GM12891 (cell line): ENCODE measurements at regions not wholly inside any gene's neighbourhood (a gene's known extent, or its start where the extent isn't known, plus 50 kb on each side); places are given as distances from the start of the nearest gene placed in this dataset.
A peak's percentile ranks its signal among the peaks of the same experiment; 100 is the strongest.

Experiments used
- DNase-seq: peaks from one replicate; pipeline ENCODE4 v3.0.0; 2011; ENCODE audit warnings: low spot score; ENCODE audit not compliant: insufficient read length
- FAIRE-seq: peaks from 2 replicates; lab custom pipeline; 2011; peaks lifted over from hg19 to GRCh38; lab: Jason Lieb, UNC
- PAX5 ChIP-seq: IDR thresholded peaks from 2 replicates; pipeline ENCODE4 v1.6.1; 2011; ENCODE audit warnings: low read length, moderate library complexity, mild to moderate bottlenecking; ENCODE audit not compliant: insufficient read depth, severe bottlenecking
- POLR2A ChIP-seq: IDR thresholded peaks from 2 replicates; pipeline ENCODE4 v1.6.1; 2011; ENCODE audit warnings: low read depth, low read length, control low read depth
- POLR2AphosphoS5 ChIP-seq: IDR thresholded peaks from 2 replicates; pipeline ENCODE4 v1.6.1; 2011; ENCODE audit warnings: low read depth, low read length, control low read depth
- POU2F2 ChIP-seq: IDR thresholded peaks from 2 replicates; pipeline ENCODE4 v1.6.1; 2011; ENCODE audit warnings: low read depth, mild to moderate bottlenecking, control low read depth, low read length, moderate library complexity
- SPI1 ChIP-seq: IDR thresholded peaks from 2 replicates; pipeline ENCODE4 v1.6.1; 2011; ENCODE audit warnings: low read depth, low read length, control low read depth
- TAF1 ChIP-seq: IDR thresholded peaks from 2 replicates; pipeline ENCODE4 v1.6.1; 2011; ENCODE audit warnings: low read depth, low read length, control low read depth

GRCh38 chr15:35925275-35926006, 379.5 kb upstream of the DPH6 start:
- DNase-seq (no peak), FAIRE-seq (no peak)
- TF ChIP-seq SPI1, result no peak
- no peak for TF ChIP-seq PAX5
- TF ChIP-seq POU2F2, result no peak
- TF ChIP-seq POLR2A, result no peak
- TF ChIP-seq TAF1, result no peak
- TF ChIP-seq POLR2AphosphoS5, result no peak

DNA sequence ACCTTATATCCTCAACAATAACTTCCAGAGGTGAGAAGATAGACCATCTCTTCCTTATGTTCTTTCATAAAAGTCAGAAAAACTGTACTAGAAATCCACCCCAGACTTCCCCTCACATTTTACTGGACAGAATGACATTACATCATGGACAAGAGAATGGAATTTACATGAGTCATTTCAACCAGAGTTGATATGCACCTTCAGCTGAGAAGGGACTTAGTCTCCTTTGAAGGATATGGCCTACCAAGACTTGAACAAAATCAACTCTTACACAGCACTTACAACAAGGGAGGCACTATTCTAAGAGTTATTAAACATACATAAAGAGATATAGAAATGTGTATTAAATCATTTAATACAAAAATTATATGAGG, 380.0 kb upstream of the DPH6 start:
- TF ChIP-seq POU2F2, result no peak
- TF ChIP-seq SPI1, result no peak
- FAIRE-seq (no peak), DNase-seq (no peak)

- no peak for DNase-seq
- FAIRE-seq, result no peak
- TF ChIP-seq SPI1 (no peak), POU2F2 (no peak), TAF1 (no peak), PAX5 (no peak), POLR2A (no peak), POLR2AphosphoS5 (no peak)
Observed at GRCh38 chr15:35928847-35929246, 382.9 kb upstream of the DPH6 start.

- DNase-seq, result no peak
- no peak for FAIRE-seq
- TF ChIP-seq PAX5 (peak; percentile 41), POLR2AphosphoS5 (no peak)
Observed at GRCh38 chr15:35929740-35930444, 383.9 kb upstream of the DPH6 start.

GRCh38 chr15:35931799-35932341, 385.9 kb upstream of the DPH6 start:
- TF ChIP-seq SPI1 (no peak), POLR2A (no peak), POLR2AphosphoS5 (no peak), POU2F2 (no peak)
- no peak for FAIRE-seq
- no peak for DNase-seq

- no peak for DNase-seq
- FAIRE-seq, result no peak
- TF ChIP-seq POLR2AphosphoS5 (no peak), POU2F2 (no peak), PAX5 (no peak)
Observed at GRCh38 chr15:35932531-35932930, 386.6 kb upstream of the DPH6 start.

DNA sequence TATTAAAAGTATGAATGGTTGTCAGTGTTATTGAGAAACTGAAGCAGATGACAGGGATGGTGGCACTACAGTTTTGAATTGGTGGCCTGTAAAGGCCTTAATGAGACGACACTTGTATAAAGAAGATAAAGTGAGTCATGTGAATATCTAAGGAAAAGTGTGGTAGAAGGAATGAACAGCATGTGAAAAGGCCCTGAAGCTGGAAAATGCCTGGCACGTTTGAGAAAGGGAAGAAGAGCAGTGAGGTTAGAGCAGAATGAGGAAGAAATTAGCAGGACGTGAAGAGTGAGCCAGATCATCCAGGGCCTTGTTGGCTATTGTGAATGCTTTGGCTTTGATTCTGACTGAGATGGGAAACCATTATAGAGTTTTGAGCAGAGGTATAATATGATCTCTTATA, 387.6 kb upstream of the DPH6 start:
- TF ChIP-seq POLR2AphosphoS5, result no peak
- FAIRE-seq, result no peak
- no peak for DNase-seq

DNA sequence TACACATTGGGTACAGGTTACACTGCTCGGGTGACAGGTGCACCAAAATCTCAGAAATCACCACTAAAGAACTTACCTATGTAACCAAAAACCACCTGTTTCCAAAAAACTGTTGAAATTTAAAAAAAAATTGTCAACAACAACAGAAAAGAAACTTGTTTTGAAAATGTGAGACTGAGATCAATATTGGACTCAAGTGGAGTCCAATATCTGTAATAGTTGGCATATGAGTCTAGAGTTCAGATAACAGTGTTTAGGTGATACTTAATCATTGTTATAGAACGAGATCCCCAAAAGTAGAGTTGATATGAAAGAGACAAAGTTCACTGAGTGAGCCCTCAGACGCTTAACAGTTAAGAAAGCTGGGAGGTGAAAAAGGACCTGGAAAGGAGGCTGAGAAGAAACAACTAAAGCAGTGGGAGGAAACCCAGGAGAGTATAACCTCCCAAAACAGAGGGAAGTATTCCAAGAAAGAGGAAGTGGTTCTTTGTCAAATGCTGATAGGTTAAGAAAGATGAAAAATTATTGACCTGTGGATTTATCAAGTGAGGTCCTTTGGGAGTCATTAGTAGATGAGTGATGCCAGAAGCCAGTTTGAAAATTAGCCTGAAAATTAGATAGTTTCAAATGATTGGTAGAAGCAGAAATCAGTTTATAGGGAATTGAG, 388.6 kb upstream of the DPH6 start:
- FAIRE-seq (no peak), DNase-seq (no peak)
- TF ChIP-seq SPI1 (peak; percentile 74), PAX5 (no peak), TAF1 (no peak), POU2F2 (no peak), POLR2A (no peak), POLR2AphosphoS5 (no peak)

- TF ChIP-seq POLR2AphosphoS5 (no peak), POLR2A (no peak), TAF1 (no peak), POU2F2 (no peak)
- no peak for FAIRE-seq
- no peak for DNase-seq
Observed at GRCh38 chr15:35936284-35936683, 390.3 kb upstream of the DPH6 start.

DNA sequence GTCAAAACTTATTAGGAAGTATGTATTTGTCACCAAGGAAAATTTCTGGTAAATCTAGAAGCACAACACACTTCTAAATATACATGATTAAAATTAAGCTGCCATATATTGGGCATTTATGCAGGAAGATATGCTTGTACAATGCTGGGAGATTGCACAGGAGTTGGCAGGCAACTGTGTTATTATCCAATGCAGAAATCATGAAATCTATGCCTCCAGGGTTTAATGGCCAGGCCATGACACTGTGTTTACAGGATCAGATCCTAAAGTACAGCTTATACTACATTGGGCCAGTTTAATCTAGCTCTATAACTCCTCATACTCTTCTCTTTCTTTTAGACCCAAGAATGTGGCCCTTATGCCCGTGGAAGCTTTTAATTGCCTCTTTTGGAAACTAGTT, 391.4 kb upstream of the DPH6 start:
- FAIRE-seq (no peak), DNase-seq (no peak)
- TF ChIP-seq POLR2AphosphoS5, result no peak
- TF ChIP-seq PAX5, result no peak
- TF ChIP-seq POLR2A, result no peak
- no peak for TF ChIP-seq SPI1
- TF ChIP-seq TAF1, result no peak
- TF ChIP-seq POU2F2, result no peak
